Lower leg skin (tissue), 3 donors: ENCODE measurements at regions not wholly inside any gene's neighbourhood (a gene's known extent, or its start where the extent isn't known, plus 50 kb on each side); places are given as distances from the start of the nearest gene placed in this dataset.

Source experiments
- POLR2A ChIP-seq, 2 donors: fragments of 450-650 bp; IDR thresholded peaks; one replicate each; pipeline ENCODE4 v1.6.1; 2016 to 2017; ENCODE audit warnings: antibody characterized with exemption in 2 of 2, mild to moderate bottlenecking in 1 of 2, moderate library complexity in 1 of 2
- TF ChIP-seq, protein P1 (sequence below), 3 donors: fragments of 450-650 bp; IDR thresholded peaks; one replicate each; pipeline ENCODE4 v1.5.1; 2016; ENCODE audit warnings: antibody characterized with exemption in 3 of 3, mild to moderate bottlenecking in 3 of 3, moderate library complexity in 2 of 3

DNA sequence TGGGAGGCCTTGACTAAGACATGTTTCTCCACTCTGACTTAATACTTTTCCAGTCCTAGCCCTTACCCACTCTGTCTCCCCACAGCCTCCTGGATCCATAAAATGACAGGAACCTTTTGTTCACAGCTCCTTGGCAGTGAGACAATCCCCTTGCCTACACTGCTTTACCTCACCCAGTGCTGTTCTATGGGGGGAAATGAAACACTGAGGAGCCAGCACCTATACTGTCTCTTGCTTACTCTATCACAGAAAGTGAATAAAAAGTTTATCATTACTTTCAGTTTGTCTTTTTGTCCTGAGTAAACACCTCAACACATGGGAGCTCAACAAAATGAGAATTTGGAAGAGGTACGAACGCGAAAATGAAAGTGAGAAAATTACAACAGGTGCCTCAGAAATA lies 127.2 kb upstream of the DAAM1 start:
- TF ChIP-seq, protein P1, sequence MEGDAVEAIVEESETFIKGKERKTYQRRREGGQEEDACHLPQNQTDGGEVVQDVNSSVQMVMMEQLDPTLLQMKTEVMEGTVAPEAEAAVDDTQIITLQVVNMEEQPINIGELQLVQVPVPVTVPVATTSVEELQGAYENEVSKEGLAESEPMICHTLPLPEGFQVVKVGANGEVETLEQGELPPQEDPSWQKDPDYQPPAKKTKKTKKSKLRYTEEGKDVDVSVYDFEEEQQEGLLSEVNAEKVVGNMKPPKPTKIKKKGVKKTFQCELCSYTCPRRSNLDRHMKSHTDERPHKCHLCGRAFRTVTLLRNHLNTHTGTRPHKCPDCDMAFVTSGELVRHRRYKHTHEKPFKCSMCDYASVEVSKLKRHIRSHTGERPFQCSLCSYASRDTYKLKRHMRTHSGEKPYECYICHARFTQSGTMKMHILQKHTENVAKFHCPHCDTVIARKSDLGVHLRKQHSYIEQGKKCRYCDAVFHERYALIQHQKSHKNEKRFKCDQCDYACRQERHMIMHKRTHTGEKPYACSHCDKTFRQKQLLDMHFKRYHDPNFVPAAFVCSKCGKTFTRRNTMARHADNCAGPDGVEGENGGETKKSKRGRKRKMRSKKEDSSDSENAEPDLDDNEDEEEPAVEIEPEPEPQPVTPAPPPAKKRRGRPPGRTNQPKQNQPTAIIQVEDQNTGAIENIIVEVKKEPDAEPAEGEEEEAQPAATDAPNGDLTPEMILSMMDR (IDR thresholded peaks at IDR 0.05), result no peak
- no peak for TF ChIP-seq POLR2A (IDR thresholded peaks at IDR 0.05)
